NCI-H2081 treated with DMSO at 0.1 percent for 48 hours (cell line): ENCODE measurements at regions not wholly inside any gene's neighbourhood (a gene's known extent, or its start where the extent isn't known, plus 50 kb on each side); places are given as distances from the start of the nearest gene placed in this dataset.

Experiments
- DNase-seq: peaks from one replicate; lab custom pipeline; 2025; lab: John Stamatoyannopoulos, UW

GRCh38 chr14:79961197-79961596, 250.1 kb downstream of the DIO2 start:
- no peak for DNase-seq

DNA sequence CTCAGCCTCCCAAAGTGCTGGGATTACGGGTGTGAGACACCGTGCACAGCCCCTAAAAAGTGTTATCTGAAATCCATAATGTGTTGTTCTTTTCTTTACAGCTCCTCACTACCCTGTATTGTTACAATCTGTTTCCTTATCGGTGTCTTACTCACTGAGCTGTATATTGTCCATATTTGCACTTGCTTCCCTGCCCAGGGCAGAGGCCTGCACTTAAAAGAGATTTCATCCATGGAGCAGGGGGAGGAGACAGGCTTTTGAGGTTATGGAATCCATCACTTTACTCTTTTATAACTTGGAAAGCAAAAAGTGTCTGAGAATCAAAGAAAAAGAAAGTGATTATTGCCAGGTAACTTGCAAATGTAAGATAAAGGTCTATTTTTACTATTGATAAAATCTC, 251.0 kb downstream of the DIO2 start:
- DNase-seq = no peak

- DNase-seq = no peak
Observed at GRCh38 chr14:79951572-79951971, 259.7 kb downstream of the DIO2 start.

DNA sequence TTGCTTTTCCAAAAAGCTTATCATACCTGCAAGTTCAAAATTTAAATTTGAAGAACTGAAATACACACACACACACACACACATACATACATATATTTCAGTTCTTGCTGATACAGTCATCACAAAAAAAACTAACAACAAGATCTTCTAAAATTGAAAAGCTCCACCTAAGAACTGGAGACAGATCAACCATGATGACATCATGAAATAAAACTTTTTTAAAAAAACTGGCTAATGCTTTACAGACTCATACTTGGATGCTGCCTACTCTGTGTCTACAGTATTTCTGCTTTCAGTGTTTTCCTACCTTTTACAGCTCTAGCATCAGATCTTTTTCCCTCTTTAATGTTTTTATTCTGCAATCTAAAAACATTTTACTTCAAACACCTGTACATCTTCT, 261.4 kb downstream of the DIO2 start:
- no peak for DNase-seq

DNA sequence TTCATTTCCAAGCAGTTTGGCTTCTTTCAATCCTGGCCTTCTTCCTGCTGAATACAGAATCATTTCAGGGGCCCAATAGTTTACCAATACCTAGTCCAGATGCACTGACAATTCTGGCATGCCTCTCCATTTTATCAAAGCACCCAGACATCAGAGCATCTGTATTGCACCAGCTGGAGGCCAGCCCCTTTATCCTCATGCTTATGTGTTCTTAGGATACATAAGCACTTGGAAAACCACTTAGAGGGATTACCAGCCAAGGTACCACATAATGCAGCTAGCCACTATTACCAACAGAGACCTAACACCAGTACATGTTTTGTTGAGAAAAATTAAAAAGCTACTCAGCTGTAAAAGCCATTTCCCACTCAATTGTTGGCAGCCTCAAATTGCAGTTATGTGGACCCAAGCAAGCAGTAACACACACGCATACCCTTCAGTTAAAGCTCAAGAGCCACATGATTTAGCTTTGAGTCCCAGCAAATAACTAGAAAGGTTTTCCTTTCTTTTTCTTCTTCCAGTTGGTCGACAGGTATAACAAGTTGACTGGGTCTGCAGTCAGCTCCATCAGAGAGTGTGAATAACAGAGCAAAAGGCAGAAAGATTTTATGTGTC, 263.8 kb downstream of the DIO2 start:
- no peak for DNase-seq

DNA sequence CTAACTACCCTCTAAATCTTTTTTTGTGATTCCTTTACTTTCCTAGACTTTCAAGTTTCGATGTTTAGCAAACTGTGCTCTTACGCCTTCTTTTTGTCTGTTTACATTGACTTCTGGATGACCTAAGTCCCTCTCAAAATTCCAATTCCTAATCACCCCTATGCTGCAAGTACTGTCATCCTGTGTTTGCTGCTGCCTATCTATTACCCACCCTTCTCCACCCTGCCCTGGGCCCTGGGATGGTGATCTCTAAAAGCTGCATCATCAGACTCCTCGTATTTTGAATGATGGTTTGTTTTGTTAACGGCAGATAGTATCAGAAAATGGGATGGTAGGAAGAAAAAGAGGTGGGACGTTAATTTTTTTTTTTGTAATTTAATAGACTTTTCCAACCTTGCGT, 272.1 kb downstream of the DIO2 start:
- no peak for DNase-seq

DNA sequence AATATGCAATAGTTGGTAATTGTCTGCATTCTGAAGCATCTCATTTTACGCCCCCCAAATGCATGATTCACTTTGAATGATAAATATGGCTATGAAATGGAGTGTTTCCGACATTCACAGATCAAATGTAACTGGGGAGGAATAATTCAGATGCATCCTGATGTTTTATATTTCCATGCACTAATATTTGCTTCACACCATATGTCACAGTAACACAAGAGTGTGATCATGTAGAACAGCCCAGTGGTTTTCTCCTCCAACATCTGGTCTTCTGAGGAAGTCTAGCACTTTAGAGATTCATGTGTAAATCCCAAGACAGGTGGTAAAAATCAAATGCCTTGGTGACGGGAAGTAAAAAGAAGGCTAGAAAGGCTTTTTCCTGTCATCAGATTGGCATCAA, 273.1 kb downstream of the DIO2 start:
- DNase-seq = no peak

GRCh38 chr14:79937433-79937832, 273.9 kb downstream of the DIO2 start:
- DNase-seq = no peak

DNA sequence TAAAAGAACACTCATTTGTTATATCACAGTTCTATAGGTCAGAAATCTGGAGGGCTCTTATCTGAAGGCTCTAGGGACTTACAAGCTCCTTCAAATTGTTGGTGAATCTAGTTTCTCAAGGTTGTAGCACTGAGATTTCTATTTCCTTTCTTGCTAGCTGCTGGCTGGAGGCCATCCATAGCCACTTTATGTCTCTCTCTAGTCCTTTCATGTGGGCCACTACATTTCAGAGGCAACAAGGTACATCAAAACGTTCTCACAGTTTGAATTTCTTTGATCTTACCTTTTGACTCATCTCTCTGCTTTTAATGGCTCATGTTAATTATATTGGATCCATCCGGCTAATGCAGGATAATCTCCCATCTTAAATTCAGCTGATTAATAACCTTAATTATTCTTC, 286.8 kb downstream of the DIO2 start:
- no peak for DNase-seq

GRCh38 chr14:79920180-79920692, 291.1 kb downstream of the DIO2 start:
- DNase-seq = no peak
